NCI-H2107 (cell line): ENCODE measurements at regions not wholly inside any gene's neighbourhood (a gene's known extent, or its start where the extent isn't known, plus 50 kb on each side); places are given as distances from the start of the nearest gene placed in this dataset.
"Not testable (repeated sequence)": the region's sequence is repeated elsewhere in the genome, so short reads cannot be mapped to it uniquely, and the experiment has no call there.

ENCODE experiments used
- DNase-seq: peaks from one replicate; lab custom pipeline; 2025; lab: John Stamatoyannopoulos, UW

- no peak for DNase-seq
Measured at GRCh38 chr18:8882632-8883408, 177.5 kb downstream of the MTCL1 start.

- DNase-seq = no peak
Measured at GRCh38 chr18:8883409-8883668, 178.0 kb downstream of the MTCL1 start.

- DNase-seq = not testable (repeated sequence)
Measured at GRCh38 chr18:8887877-8888276, 182.5 kb downstream of the MTCL1 start.

GRCh38 chr18:8889489-8889888 lies 184.1 kb downstream of the MTCL1 start:
- DNase-seq = no peak

- not testable (repeated sequence) for DNase-seq
Measured at GRCh38 chr18:8890503-8890902, 185.1 kb downstream of the MTCL1 start.

- peak; percentile 7 for DNase-seq
Measured at GRCh38 chr18:8890957-8891464, 185.7 kb downstream of the MTCL1 start.

- no peak for DNase-seq
Measured at GRCh38 chr18:8893221-8893620, 187.9 kb downstream of the MTCL1 start.

GRCh38 chr18:8893628-8894231 lies 188.4 kb downstream of the MTCL1 start:
- DNase-seq = no peak

GRCh38 chr18:8894823-8895222 lies 189.5 kb downstream of the MTCL1 start:
- DNase-seq = no peak

GRCh38 chr18:8895341-8895740 lies 190.0 kb downstream of the MTCL1 start:
- no peak for DNase-seq

- DNase-seq = no peak
Measured at GRCh38 chr18:8895987-8896619, 190.7 kb downstream of the MTCL1 start.

- no peak for DNase-seq
Measured at GRCh38 chr18:8899000-8899399, 193.6 kb downstream of the MTCL1 start.

- DNase-seq = no peak
Measured at GRCh38 chr18:8900552-8900951, 195.2 kb downstream of the MTCL1 start.

- no peak for DNase-seq
Measured at GRCh38 chr18:8901019-8901418, 195.7 kb downstream of the MTCL1 start.

GRCh38 chr18:8904316-8904715 lies 198.2 kb upstream of the NDUFV2 start:
- DNase-seq = no peak

- no peak for DNase-seq
Measured at GRCh38 chr18:8908792-8909510, 193.5 kb upstream of the NDUFV2 start.

GRCh38 chr18:8910186-8910822 lies 192.2 kb upstream of the NDUFV2 start:
- DNase-seq = no peak

GRCh38 chr18:8910843-8911242 lies 191.7 kb upstream of the NDUFV2 start:
- DNase-seq = no peak

- DNase-seq = no peak
Measured at GRCh38 chr18:8911408-8912340, 190.8 kb upstream of the NDUFV2 start.

- DNase-seq = peak; percentile 43
Measured at GRCh38 chr18:8912348-8913326, 189.9 kb upstream of the NDUFV2 start.
